GM23338 (cell line): ENCODE measurements at regions not wholly inside any gene's neighbourhood (a gene's known extent, or its start where the extent isn't known, plus 50 kb on each side); places are given as distances from the start of the nearest gene placed in this dataset.

Experiments used
- ATAC-seq: fragments of 200-7000 bp; cut with Tn5 transposase; 3 replicates; pipeline ENCODE4 v1.9.1; 2020
- DNase-seq: peaks from one replicate; pipeline ENCODE4 v3.0.0-alpha.2; 2015; ENCODE audit warnings: low spot score
- H2AFZ ChIP-seq: fragments of 200-600 bp; sonication (generic); 2 replicates; pipeline ENCODE4 v1.8.0; 2016; ENCODE audit warnings: antibody characterized with exemption, mild to moderate bottlenecking, moderate library complexity
- H3F3A ChIP-seq: fragments of 200-600 bp; sonication (generic); replicated peaks from 2 replicates; pipeline ENCODE4 v1.8.0; 2017; ENCODE audit warnings: antibody characterized with exemption, mixed run types, low read depth
- H3K27ac ChIP-seq: fragments of 200-600 bp; sonication (generic); 2 replicates; pipeline ENCODE4 v1.6.1; 2016; ENCODE audit warnings: low read depth
- H3K27me3 ChIP-seq: fragments of 200-600 bp; sonication (generic); 2 replicates; pipeline ENCODE4 v1.8.0; 2016; ENCODE audit warnings: mild to moderate bottlenecking, mixed run types, moderate library complexity; ENCODE audit not compliant: insufficient read depth
- H3K36me3 ChIP-seq: fragments of 200-600 bp; sonication (generic); 2 replicates; pipeline ENCODE4 v1.8.0; 2016; ENCODE audit warnings: mild to moderate bottlenecking; ENCODE audit not compliant: insufficient read depth
- H3K4me1 ChIP-seq: fragments of 200-600 bp; sonication (generic); 2 replicates; pipeline ENCODE4 v1.8.0; 2016; ENCODE audit warnings: mild to moderate bottlenecking, moderate library complexity; ENCODE audit not compliant: insufficient read depth
- H3K4me2 ChIP-seq: fragments of 200-600 bp; sonication (generic); 2 replicates; pipeline ENCODE4 v1.7.1; 2017; ENCODE audit warnings: mixed run types
- H3K4me3 ChIP-seq: fragments of 200-600 bp; sonication (generic); 2 replicates; pipeline ENCODE4 v1.6.1; 2016; ENCODE audit warnings: mixed run types
- H3K79me2 ChIP-seq: fragments of 200-600 bp; sonication (generic); replicated peaks from 2 replicates; pipeline ENCODE4 v1.8.0; 2017; ENCODE audit warnings: mild to moderate bottlenecking; ENCODE audit not compliant: insufficient read depth
- H3K9me2 ChIP-seq: fragments of 200-600 bp; sonication (generic); 2 replicates; pipeline ENCODE4 v1.8.0; 2017; ENCODE audit not compliant: insufficient read depth
- H4K20me1 ChIP-seq: fragments of 200-600 bp; sonication (generic); replicated peaks from 2 replicates; pipeline ENCODE4 v1.8.0; 2017; ENCODE audit warnings: mild to moderate bottlenecking; ENCODE audit not compliant: insufficient read depth
- H3K27ac Mint-ChIP-seq: 2 replicates; pipeline ENCODE4 v1.8.0; 2020; ENCODE audit warnings: inconsistent platforms, mild to moderate bottlenecking, moderate library complexity, mixed read lengths
- H3K27me3 Mint-ChIP-seq: 3 replicates; pipeline ENCODE4 v1.8.0; 2022; ENCODE audit warnings: low read depth, mild to moderate bottlenecking, moderate library complexity, mixed read lengths, inconsistent platforms; ENCODE audit not compliant: insufficient read depth, poor library complexity
- H3K36me3 Mint-ChIP-seq: 3 replicates; pipeline ENCODE4 v1.8.0; 2021; ENCODE audit warnings: low read depth, mild to moderate bottlenecking, inconsistent platforms, moderate library complexity, mixed read lengths
- H3K4me1 Mint-ChIP-seq: 3 replicates; pipeline ENCODE4 v1.8.0; 2020; ENCODE audit warnings: mild to moderate bottlenecking, inconsistent platforms, mixed read lengths
- H3K4me3 Mint-ChIP-seq: 3 replicates; pipeline ENCODE4 v1.8.0; 2021; ENCODE audit warnings: moderate library complexity, mild to moderate bottlenecking, inconsistent platforms, mixed read lengths
- H3K9me3 Mint-ChIP-seq: 3 replicates; pipeline ENCODE4 v1.8.0; 2020; ENCODE audit warnings: moderate library complexity, mild to moderate bottlenecking, inconsistent platforms, mixed read lengths
- CREB1 ChIP-seq: fragments of 250-450 bp; sonication (Bioruptor Pico); IDR thresholded peaks from 2 replicates; pipeline ENCODE4 v1.5.0; 2020; ENCODE audit warnings: low read depth, mild to moderate bottlenecking, moderate library complexity
- EZH2 ChIP-seq: fragments of 200-600 bp; sonication (generic); IDR thresholded peaks from one replicate; pipeline ENCODE4 v1.8.0; 2017; ENCODE audit warnings: antibody characterized with exemption, mild to moderate bottlenecking, low read depth; ENCODE audit not compliant: unreplicated experiment
- JUNB ChIP-seq: IDR thresholded peaks from one replicate; pipeline ENCODE4 v1.6.1; 2016; ENCODE audit warnings: antibody characterized with exemption; ENCODE audit not compliant: unreplicated experiment
- NANOG ChIP-seq: IDR thresholded peaks from 2 replicates; pipeline ENCODE4 v1.6.1; 2016; ENCODE audit warnings: antibody characterized with exemption, borderline replicate concordance
- STAT1 ChIP-seq: IDR thresholded peaks from one replicate; pipeline ENCODE4 v1.6.1; 2016; ENCODE audit warnings: antibody characterized with exemption; ENCODE audit not compliant: unreplicated experiment
- ZNF331 ChIP-seq: fragments of 250-450 bp; sonication (Bioruptor Pico); IDR thresholded peaks from 2 replicates; pipeline ENCODE4 v1.5.0; 2020; ENCODE audit warnings: low read depth, mild to moderate bottlenecking, moderate library complexity
- TF ChIP-seq, protein P1 (sequence below): fragments of 250-450 bp; sonication (Bioruptor Pico); IDR thresholded peaks from 2 replicates; pipeline ENCODE4 v1.5.0; 2020; ENCODE audit warnings: mild to moderate bottlenecking, moderate library complexity
- TF ChIP-seq, protein P2 (sequence below): IDR thresholded peaks from one replicate; pipeline ENCODE4 v1.6.1; 2018; ENCODE audit warnings: antibody characterized with exemption; ENCODE audit not compliant: unreplicated experiment

DNA sequence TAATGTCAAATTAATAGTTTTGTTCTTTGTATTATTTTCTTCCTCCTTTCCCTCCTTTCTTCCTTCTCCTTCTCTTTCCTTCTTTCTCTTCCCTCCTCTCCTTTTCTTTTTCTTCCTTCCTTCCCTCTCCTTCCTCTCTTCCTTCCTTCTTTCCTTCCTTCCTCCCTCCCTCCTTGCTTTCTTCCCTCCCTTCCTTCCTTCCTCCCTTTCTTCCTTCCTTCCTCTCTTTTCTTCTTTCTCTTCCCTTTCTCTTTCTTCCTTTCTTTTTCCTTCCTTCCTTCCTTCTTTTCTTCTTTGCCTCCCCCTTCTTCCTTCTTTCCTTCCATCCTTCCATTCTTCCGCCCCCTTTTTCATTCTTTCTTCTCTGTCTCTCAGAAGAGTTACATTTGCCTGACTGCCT lies 518.2 kb upstream of the ID4 start:
- H3K27ac ChIP-seq: no peak overlapping the region
- H4K20me1 ChIP-seq: no peaks in the 10 kb centered on the region
- H3K27ac Mint-ChIP-seq: no peak overlapping the region
- H3K27me3 Mint-ChIP-seq: peaks cover 5% of the 10 kb centered on the region
- no peaks in the 10 kb centered on the region for H3F3A ChIP-seq
- H3K36me3 ChIP-seq: no peaks in the 10 kb centered on the region
- H3K79me2 ChIP-seq: no peaks in the 10 kb centered on the region
- peaks cover 3% of the 10 kb centered on the region; the same call in 1 of the 2 replicates for H3K4me1 ChIP-seq
- H3K27me3 ChIP-seq: no peaks in the 10 kb centered on the region
- DNase-seq (no peak), ATAC-seq (no peak)
- no peaks in the 10 kb centered on the region; the same call in 2 of the 3 replicates for H3K9me3 Mint-ChIP-seq
- TF ChIP-seq EZH2: no peak
- no peak for TF ChIP-seq ZNF331
- no peak for TF ChIP-seq NANOG
- TF ChIP-seq, protein P1, sequence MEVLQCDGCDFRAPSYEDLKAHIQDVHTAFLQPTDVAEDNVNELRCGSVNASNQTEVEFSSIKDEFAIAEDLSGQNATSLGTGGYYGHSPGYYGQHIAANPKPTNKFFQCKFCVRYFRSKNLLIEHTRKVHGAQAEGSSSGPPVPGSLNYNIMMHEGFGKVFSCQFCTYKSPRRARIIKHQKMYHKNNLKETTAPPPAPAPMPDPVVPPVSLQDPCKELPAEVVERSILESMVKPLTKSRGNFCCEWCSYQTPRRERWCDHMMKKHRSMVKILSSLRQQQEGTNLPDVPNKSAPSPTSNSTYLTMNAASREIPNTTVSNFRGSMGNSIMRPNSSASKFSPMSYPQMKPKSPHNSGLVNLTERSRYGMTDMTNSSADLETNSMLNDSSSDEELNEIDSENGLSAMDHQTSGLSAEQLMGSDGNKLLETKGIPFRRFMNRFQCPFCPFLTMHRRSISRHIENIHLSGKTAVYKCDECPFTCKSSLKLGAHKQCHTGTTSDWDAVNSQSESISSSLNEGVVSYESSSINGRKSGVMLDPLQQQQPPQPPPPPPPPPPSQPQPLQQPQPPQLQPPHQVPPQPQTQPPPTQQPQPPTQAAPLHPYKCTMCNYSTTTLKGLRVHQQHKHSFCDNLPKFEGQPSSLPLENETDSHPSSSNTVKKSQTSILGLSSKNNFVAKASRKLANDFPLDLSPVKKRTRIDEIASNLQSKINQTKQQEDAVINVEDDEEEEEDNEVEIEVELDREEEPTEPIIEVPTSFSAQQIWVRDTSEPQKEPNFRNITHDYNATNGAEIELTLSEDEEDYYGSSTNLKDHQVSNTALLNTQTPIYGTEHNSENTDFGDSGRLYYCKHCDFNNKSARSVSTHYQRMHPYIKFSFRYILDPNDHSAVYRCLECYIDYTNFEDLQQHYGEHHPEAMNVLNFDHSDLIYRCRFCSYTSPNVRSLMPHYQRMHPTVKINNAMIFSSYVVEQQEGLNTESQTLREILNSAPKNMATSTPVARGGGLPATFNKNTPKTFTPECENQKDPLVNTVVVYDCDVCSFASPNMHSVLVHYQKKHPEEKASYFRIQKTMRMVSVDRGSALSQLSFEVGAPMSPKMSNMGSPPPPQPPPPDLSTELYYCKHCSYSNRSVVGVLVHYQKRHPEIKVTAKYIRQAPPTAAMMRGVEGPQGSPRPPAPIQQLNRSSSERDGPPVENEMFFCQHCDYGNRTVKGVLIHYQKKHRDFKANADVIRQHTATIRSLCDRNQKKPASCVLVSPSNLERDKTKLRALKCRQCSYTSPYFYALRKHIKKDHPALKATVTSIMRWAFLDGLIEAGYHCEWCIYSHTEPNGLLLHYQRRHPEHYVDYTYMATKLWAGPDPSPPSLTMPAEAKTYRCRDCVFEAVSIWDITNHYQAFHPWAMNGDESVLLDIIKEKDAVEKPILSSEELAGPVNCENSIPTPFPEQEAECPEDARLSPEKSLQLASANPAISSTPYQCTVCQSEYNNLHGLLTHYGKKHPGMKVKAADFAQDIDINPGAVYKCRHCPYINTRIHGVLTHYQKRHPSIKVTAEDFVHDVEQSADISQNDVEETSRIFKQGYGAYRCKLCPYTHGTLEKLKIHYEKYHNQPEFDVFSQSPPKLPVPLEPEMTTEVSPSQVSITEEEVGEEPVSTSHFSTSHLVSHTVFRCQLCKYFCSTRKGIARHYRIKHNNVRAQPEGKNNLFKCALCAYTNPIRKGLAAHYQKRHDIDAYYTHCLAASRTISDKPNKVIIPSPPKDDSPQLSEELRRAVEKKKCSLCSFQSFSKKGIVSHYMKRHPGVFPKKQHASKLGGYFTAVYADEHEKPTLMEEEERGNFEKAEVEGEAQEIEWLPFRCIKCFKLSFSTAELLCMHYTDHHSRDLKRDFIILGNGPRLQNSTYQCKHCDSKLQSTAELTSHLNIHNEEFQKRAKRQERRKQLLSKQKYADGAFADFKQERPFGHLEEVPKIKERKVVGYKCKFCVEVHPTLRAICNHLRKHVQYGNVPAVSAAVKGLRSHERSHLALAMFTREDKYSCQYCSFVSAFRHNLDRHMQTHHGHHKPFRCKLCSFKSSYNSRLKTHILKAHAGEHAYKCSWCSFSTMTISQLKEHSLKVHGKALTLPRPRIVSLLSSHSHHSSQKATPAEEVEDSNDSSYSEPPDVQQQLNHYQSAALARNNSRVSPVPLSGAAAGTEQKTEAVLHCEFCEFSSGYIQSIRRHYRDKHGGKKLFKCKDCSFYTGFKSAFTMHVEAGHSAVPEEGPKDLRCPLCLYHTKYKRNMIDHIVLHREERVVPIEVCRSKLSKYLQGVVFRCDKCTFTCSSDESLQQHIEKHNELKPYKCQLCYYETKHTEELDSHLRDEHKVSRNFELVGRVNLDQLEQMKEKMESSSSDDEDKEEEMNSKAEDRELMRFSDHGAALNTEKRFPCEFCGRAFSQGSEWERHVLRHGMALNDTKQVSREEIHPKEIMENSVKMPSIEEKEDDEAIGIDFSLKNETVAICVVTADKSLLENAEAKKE (CRISPR knock-in tag): no peak
- TF ChIP-seq CREB1 (CRISPR knock-in tag): no peak
- TF ChIP-seq JUNB: no peak
- TF ChIP-seq, protein P2, sequence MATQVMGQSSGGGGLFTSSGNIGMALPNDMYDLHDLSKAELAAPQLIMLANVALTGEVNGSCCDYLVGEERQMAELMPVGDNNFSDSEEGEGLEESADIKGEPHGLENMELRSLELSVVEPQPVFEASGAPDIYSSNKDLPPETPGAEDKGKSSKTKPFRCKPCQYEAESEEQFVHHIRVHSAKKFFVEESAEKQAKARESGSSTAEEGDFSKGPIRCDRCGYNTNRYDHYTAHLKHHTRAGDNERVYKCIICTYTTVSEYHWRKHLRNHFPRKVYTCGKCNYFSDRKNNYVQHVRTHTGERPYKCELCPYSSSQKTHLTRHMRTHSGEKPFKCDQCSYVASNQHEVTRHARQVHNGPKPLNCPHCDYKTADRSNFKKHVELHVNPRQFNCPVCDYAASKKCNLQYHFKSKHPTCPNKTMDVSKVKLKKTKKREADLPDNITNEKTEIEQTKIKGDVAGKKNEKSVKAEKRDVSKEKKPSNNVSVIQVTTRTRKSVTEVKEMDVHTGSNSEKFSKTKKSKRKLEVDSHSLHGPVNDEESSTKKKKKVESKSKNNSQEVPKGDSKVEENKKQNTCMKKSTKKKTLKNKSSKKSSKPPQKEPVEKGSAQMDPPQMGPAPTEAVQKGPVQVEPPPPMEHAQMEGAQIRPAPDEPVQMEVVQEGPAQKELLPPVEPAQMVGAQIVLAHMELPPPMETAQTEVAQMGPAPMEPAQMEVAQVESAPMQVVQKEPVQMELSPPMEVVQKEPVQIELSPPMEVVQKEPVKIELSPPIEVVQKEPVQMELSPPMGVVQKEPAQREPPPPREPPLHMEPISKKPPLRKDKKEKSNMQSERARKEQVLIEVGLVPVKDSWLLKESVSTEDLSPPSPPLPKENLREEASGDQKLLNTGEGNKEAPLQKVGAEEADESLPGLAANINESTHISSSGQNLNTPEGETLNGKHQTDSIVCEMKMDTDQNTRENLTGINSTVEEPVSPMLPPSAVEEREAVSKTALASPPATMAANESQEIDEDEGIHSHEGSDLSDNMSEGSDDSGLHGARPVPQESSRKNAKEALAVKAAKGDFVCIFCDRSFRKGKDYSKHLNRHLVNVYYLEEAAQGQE: no peak
- TF ChIP-seq STAT1: no peak
- no peak overlapping the region for H3K4me3 ChIP-seq
- no peaks in the 10 kb centered on the region; the same call in 2 of the 3 replicates for H3K36me3 Mint-ChIP-seq
- H3K4me2 ChIP-seq: no peak overlapping the region
- peaks cover 7% of the 10 kb centered on the region; the same call in 1 of the 2 replicates for H3K9me2 ChIP-seq
- no peak overlapping the region for H3K4me3 Mint-ChIP-seq
- H3K4me1 Mint-ChIP-seq: peaks cover 13% of the 10 kb centered on the region
- no peak overlapping the region for H2AFZ ChIP-seq
